GM18909 (cell line): ENCODE measurements at regions not wholly inside any gene's neighbourhood (a gene's known extent, or its start where the extent isn't known, plus 50 kb on each side); places are given as distances from the start of the nearest gene placed in this dataset.

ENCODE experiments used
- ATAC-seq: cut with Tn5 transposase; IDR thresholded peaks from one replicate; pipeline ENCODE4 v1.9.1; 2021; ENCODE audit warnings: mild to moderate bottlenecking; ENCODE audit not compliant: unreplicated experiment, poor library complexity

DNA sequence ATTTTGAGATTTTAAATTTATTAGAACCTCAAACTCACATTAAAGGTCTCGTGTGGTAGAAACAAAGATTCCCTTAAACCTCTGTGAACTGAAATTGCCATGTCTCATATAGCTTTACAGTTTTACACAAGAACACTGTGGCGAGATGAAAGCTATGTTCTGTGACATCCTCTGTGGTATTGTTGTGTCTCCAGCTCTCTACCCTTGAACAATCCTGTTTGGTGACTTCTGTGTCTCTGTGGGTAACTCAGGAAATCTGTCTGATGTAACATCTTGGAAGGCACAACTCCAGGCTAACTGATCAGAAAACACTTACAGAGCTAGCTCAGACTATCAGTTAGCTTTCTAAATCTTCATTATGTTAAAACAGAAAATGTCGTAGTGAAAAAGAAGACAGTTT lies 318.8 kb upstream of the GBE1 start:
- ATAC-seq = no peak

GRCh38 chr3:82079335-82079890 lies 318.0 kb upstream of the GBE1 start:
- no peak for ATAC-seq

- ATAC-seq = no peak
Observed at GRCh38 chr3:82078246-82078645, 316.8 kb upstream of the GBE1 start.

GRCh38 chr3:82067420-82067819 lies 306.0 kb upstream of the GBE1 start:
- no peak for ATAC-seq

GRCh38 chr3:82058809-82059208 lies 297.4 kb upstream of the GBE1 start:
- ATAC-seq = no peak

DNA sequence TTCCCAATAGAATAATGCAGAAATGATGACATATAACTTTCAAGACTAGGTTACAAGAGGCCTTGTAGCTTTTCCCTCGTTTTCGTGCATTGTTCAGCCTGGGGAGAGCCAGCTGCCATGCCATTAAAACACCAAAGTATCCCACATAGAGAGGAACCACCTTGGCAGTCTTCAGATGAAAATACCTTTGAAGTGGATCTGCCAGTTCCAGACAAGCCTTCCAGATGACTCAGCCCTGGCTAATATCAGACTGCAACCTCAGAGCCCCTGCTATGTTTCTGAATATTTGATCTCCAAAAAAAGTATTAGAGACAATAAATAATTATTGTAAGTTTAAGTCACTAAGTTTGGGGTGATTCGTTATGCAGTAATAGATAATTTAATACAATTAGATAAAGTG lies 294.3 kb upstream of the GBE1 start:
- ATAC-seq = no peak

- no peak for ATAC-seq
Observed at GRCh38 chr3:82054849-82055248, 293.4 kb upstream of the GBE1 start.

GRCh38 chr3:82053236-82053635 lies 291.8 kb upstream of the GBE1 start:
- ATAC-seq = no peak

DNA sequence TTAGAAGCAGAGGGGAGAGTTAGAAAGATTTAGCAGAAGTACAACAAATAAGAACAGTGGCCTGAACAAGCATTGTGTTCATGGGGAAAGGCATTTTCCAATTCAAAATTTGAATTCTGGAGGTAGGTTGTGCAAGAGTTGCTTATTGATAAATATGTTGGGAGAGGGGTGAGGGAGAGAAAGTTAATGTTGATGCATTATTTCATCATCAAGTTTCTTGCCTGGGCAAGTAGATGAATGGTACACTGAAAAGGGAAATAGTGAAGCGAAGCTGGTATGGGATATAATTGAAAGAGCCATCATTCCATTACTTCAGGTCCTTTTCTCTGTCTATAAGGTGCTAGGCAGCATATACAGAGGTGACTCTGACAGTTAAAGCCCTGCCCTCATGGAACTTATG lies 288.9 kb upstream of the GBE1 start:
- no peak for ATAC-seq

DNA sequence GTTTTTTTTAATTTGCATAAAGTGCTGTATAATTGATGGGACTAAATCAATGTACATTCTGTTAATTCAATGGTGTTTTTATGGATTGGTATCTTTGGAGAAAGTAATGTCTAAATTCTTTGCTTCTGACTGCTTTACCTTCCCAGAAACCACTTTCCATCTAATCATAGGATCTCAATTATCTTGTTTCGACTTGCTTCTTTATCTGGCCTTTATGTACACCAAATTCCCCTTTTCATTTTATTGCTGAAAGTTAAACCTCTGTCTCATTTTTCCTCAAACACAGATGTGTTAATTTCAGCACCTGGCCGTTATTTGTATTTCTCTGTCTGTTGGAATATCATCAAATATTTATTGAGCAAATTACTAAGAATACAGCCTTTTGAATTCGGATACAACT lies 287.3 kb upstream of the GBE1 start:
- ATAC-seq = no peak

GRCh38 chr3:82044930-82045705 lies 283.7 kb upstream of the GBE1 start:
- ATAC-seq = no peak

- no peak for ATAC-seq
Observed at GRCh38 chr3:82038556-82038955, 277.1 kb upstream of the GBE1 start.

DNA sequence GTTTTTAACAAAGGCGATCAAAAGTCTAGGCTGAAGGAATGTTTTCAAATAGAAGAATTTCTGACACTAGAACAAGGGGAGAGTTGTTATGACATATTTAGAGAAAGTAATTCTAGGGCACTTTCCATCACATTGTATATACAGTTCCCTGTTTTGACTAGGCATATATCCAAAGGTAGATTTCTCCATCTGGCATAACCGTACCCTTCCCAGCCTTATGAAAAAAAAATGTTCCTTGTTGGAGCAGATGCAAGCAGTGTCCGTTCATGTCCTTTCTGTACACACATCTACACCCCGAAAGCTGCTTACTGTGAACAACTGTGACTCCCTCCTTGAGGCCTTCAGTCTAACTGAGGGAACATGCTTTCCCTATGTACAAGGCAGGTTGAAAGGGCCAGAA lies 271.7 kb upstream of the GBE1 start:
- no peak for ATAC-seq

- no peak for ATAC-seq
Observed at GRCh38 chr3:82031596-82031995, 270.2 kb upstream of the GBE1 start.

DNA sequence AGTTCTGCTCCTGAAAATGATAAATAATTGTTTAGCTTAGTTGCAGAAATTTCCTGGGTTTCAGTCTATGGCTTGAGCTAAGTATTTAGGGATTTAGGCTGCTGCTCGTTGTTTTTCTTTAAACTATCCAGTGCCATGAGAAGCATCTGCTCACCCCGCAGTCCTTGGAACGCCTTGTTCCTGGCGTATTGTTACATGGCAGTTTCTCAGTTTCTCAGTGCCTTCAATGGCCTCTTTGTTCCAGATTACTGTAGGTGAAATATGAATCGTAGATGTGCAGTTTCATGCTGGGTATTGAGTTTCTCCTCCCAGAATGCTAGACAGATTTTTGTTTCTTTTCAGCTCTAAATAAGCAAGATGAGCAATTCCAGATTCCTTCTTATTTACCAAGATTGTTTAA lies 269.5 kb upstream of the GBE1 start:
- no peak for ATAC-seq

- no peak for ATAC-seq
Observed at GRCh38 chr3:82022836-82023235, 261.4 kb upstream of the GBE1 start.

DNA sequence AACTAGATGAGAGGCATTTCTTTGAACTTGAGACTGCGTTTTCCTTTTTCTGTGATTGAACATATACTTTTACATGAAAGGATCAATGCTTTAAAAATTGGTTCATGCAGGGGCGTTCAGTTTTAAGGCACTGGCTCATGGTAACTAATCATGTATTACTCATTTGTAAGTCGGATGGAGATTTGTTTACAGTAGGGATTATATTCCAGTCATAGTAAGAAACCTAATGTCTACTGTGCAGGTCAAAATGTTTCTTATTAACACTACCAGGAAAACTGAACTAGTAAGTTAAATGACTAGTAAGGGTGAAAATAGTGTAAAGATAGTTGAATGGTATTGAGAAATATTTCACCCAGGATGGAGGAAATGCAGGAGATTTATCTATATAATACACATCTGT lies 258.8 kb upstream of the GBE1 start:
- no peak for ATAC-seq

GRCh38 chr3:82015241-82015640 lies 253.8 kb upstream of the GBE1 start:
- ATAC-seq = no peak

DNA sequence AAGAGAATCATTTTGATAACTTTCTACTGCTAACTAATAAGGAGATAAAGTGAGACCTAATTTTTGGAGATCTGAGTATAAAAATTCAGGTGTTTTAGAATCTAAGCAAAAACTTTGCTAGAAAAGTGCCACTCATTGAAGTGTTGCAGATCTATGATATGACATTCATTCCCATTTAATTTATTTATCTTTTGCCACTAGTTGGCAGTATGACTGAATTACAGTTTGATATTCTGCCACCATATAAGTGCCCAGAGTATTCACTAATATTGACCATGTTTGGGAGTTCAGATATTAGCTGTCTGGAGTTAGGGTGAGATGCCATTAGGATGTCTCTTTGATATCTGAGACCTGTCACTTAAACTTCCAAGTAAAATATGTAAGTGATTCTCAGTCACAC lies 251.3 kb upstream of the GBE1 start:
- ATAC-seq = no peak

DNA sequence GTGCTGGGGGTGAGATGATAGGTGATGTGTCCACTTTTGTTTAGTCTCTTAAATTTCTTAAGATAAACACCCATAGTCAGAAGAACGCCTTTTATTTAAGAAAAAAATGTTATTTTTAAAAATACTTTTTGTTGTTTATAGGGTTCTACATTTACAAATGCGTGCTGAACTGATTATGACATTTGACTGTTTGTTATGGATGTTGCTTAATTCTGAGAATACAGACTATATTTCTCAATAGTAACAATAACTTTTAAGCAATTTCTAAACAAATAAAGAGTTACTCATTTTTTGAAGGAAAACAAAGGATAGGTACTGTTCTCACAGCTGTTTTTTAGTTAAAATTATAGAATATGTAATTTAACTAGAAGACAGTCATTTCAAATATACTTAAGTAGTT lies 249.9 kb upstream of the GBE1 start:
- no peak for ATAC-seq

DNA sequence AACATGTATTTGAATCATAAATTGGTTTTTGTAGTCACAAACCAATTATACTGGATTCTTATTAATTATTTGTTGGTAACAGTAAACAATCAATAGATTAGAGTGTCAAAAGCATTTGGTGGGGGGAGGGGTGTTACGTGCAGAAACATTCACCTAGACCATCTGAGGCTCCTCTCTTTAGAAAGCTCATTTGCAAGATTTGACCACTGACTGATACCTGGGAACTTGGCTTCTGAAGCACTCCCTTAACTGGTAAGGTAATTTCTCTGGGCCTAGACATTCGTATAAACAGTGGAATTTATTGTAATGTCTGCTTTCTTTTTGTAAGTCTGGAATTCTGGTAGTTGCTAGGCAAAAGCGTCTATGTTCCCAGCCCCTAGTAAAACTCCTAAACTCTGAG lies 243.8 kb upstream of the GBE1 start:
- no peak for ATAC-seq

DNA sequence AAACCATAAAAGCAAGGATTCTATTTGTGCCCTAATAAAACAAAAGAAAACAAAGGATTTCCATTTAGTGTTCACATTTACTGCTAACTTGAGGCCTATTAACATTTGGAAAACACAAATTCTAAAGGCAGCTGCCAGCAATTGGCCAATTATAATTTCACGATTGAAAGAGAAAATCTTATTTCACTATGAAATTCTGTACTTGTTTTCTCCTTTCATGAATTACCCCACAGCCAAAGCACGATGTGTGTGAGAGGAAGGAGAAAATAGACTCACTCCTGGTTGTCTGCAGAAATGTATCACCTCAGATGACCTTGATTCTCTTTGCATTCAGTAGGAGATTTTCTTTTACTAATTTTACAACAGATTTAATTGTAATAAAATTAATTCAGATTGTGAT lies 242.8 kb upstream of the GBE1 start:
- ATAC-seq = no peak
